GM19324 (cell line): ENCODE measurements at regions not wholly inside any gene's neighbourhood (a gene's known extent, or its start where the extent isn't known, plus 50 kb on each side); places are given as distances from the start of the nearest gene placed in this dataset.
"Not testable (repeated sequence)": the region's sequence is repeated elsewhere in the genome, so short reads cannot be mapped to it uniquely, and the experiment has no call there.

Experiments
- ATAC-seq: cut with Tn5 transposase; IDR thresholded peaks from one replicate; pipeline ENCODE4 v1.9.1; 2021; ENCODE audit warnings: mild to moderate bottlenecking, moderate library complexity; ENCODE audit not compliant: unreplicated experiment, low FRiP score

DNA sequence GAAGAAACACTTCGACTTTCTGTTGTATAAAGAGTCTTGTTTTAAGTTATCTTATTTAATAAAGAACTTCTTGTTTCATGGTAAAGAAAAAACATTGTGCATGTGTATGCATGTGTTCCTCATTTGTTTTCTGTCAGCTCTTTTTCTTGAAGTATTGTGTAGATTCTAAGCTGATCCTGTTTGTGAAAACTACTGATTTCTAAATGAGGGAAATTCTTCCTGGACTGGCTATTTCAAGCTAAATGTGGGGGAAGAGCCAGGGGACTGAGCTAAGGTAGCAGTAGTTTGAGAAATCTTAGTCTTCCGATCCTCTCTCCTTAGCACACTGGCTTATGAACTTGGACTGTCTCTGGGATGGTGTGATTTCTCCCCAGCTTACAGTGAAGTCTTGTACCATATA is 56.4 kb upstream of the RBMS1 start:
- no peak for ATAC-seq

DNA sequence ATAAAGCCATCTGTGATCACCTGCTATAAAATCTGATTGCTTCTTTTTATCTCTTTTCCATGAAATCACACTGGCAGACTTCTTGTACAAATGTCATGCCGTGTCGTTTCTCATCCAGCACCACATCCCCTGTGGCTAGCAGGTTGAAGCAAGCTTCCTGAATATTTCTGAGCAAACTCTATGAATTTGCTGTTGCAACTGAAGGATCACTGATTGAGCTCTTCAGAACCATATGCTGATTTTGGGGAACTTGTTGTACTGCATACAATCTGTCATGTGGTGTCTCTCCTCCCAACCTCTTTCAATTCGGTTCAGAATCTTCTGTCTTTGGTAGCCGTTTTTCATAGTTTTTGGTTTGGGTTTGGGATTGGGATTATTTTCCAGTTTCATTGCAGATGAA is 57.7 kb upstream of the RBMS1 start:
- ATAC-seq: no peak

DNA sequence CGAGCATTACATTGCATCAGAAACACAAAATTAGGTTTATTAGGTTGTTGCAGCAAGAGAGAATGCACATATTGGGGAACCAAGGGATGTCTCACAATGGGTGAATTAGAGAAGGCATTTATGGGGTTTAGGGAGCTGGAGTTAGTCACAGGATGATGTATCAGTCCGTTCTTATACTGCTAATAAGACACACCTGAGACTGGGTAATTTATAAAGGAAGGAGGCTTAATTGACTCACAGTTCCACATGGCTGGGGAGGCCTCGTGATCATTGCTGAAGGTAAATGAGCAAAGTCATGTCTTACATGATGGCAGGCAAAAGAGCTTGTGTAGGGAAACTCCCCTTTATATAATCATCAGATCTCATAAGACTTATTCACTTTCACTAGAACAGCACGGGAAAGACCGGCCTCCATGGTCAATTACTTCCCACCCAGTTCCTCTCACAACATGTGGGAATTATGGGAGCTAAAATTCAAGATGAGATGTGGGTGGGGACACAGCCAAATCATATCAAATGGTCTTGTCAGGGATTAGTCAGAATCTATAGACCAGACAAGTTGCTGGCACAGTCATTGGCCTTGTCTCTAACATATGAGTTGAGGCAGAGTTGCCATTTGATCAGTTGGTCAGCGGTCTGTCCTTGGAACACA is 61.9 kb upstream of the RBMS1 start:
- ATAC-seq: no peak

DNA sequence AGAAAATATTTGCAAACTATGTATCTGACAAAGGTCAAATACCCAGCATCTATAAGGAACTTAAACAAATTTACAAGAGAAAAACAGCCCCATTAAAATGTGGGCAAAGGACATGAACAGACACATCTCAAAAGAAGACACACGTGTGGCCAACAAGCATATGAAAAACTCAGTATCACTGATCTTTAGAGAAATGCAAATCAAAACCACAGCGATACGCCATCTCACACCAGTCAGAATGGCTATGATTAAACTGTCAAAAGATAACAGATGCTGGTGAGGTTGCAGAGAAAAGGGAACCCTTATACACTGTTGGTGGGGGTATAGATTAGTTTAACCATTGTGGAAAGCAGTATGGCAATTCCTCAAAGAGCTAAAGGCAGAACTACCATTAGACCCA is 64.3 kb upstream of the RBMS1 start:
- no peak for ATAC-seq

DNA sequence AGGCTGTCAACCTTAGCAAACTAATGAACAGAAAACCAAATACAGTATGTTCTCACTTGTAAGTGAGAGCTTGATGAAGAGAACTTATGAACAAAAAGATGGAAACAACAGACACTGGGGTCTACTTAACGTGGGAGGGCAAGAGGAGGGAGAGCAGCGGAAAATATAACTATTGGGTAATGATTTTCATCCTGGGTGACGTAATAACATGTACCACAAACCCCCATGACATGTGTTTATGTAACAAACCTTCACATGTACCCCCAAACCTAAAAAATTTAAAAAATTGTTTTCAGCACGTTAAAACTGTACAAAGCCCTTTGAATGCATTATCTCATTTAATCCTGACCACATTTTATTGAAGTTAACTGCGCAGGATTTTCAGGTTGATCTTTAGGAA is 64.9 kb upstream of the RBMS1 start:
- no peak for ATAC-seq

DNA sequence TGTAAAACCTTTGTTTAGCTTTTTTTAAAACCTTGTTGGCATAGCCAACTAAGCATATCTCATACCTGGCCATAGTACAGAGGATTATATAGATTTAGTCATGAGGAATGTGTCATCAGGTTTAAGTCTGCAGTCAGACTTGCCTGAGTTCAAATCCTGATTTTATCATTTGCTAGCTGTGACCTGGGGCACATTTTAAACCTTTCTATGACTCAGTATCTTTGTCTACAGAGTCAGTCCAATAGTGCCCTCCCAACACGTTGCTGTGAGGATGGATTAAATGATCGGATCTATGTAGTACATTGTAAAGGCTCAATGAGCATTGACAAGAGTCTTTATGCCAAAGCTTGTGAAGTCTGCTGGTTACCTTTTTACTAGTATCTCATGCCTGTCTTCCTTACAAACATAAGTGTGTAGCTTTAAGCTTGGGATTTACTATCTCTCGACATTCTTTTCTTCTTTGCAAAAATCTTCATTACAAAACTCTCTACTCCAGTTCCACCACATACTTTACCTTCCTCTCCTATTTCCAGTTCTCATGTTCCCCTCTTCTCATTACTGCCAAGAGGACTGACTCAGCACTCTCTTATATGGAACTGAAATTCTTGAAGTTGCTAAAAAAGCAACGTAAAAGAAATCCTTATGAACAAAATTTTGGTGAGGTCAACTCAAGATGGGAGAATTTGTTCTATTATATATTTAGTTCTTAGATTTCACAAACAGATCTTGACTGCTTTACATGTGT is 68.1 kb upstream of the RBMS1 start:
- no peak for ATAC-seq

DNA sequence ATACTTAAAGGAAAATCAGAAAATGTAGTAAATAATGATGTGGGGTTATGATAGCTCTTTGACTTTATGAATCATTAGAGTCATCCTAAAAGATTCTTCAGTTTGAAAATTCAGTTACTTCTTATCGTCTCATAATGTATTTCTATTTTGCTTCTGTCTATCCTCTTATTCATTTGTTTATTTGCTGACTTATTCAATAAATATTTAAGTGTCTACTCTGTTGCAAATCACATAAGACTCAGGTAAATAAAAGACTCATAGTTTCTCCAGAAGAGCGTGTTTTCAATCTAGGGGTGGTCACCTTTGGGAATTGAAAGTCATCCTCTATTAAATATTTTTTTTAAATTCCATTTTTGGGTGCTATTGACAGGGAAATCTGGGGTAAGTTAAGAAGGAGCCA is 69.1 kb upstream of the RBMS1 start:
- ATAC-seq: no peak

DNA sequence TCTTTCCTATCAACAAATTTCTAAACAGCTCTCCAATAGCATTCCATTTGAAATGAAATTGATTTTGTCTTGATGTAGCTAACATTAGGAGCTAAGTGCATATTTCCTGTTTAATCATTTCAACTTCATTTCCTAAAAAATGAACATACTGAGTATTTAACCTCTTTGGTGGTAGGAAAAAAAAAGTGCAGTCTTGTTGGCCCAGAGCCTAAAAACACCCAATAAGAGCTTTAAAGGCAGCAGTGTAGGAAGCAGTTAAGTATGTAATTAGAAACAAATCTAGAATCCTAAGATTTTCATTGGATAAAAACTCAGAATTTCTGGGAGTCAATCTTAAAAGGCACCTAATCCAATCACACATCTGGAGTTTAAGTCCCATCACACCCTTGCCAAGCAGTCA is 71.0 kb upstream of the RBMS1 start:
- no peak for ATAC-seq

DNA sequence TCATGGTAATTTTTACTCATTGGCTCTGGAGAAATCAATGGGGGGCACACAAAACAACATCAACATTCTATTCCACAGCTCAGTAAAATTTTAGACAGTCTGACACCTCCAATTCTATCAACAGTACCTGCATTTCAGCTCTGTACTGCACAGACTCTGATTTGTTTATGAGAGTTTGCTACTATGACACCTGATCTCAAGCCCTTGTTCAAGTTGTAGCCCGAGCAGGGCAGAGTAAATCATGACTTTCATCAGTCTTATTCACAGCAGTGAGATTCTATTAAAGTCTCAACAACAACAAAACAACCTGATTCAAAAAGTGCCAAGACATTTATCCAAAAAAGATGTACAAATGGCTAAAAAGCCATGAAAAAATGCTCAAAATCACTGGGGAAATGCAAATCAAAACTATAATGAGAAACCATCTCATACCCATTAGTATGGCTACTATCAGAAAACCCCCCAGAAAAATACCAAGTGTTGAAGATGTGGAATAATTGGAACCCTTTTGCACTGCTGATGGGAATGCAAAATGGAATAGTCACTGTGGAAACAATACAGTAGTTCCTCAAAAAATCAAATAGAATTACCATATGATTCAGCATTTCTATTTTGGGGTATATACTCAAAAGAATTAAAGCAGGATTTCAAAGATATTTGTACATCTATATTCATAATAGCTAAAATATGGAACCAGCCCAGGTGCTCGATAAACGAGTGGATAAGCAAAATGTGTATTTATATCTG is 71.7 kb upstream of the RBMS1 start:
- ATAC-seq: no peak

DNA sequence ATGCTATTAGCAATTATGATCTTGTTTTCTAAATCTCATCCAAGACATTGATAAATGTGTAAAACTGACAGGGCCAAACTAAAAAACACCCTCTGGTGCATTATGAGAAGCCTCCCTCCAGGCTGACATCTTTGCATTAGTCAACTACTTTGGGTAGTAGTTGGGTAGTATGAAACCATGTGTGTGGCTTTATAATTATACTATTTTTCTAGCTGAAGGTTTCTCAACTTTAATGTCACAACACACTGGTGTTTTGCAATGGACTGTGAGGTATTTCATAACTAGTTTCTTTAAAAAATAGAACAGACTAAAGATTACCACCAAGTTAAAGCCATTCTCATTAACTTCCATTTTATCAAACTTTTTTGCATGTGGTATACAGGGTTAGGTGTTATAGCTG is 73.1 kb upstream of the RBMS1 start:
- ATAC-seq: no peak

DNA sequence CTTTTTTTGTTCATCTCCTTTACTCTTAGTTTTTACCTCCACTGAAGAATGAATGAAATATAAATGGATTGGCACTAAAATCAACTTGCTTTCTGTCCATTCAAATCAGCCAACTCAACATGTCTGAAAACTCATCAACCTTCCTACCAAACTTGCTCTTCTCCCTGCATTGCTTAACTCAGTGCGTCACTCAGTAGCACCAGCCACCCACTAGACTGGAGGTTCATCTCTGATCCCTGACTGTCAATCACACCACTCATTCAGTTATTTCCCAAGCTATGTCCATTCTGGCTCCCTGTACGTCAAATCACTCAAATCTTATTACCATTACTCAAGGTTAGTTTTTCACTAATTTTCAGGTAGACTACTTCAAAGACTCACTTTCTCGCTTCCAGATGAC is 75.2 kb upstream of the RBMS1 start:
- no peak for ATAC-seq

DNA sequence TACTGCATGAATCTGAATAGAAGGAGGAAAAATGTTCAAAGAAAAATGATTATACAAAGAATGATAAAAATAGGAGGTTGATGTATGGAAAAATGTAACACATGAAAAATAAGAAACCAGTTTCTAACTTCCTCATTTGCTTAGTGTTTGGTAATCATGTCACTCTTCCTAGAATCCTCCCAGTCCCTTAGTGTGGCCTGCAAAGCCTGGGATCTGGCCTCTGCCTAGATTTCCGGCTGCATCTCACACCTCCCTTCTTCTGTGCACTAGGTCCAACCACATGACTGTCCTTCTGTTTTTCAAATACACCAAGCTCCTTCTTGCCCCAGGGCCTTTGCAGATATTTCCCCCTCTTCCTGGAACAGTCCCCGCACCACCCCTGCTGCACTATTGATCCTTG is 76.8 kb upstream of the RBMS1 start:
- ATAC-seq: no peak

DNA sequence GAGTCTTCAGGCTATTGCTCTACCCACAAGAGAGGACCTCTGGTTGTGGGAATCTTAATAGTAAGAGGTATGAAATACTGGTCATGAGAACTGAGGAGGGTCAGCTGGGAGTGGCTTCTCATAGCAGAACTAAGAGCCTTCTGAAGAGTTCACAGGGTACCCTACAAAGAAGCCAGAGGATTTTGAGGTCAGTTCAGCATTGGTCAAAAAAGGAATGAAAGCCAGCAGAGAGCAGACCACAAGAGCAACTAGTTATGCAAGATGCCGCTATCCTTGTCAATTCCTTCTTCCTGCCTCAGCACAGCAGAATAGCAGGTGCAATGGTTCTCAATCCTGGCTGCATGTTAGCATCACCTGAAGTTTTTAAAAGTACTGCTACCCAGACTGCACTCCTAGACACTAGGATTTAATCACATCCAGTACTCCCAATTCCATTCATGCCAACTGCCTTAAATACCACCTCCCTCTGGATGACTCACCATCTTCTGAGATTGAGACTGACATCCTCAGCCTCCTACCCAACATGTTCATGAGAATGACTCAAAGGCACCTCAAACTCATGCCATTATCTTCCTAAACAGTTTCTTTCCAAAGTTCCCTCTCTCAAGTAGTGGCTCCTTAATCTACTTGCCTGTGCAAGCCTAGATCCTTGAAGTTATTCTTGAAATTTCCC is 81.0 kb upstream of the RBMS1 start:
- no peak for ATAC-seq

DNA sequence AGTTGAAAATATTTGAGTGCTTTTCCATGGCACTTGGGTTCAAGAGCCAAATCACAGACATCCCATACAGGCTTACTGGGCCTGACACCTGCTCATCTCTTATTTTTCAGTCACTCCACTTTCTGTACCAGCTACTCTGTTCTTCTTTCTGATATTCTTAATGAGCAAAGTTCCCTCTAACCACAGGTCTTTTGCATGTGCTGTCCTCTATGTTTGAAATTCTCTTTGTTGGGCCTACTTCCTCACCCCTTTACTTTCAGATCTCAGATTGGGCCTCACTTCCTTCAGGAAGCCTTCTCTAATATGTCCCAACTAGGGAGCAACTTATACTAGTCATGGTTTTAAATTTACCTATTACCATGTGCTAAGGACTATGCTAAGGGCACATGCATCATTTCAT is 81.8 kb upstream of the RBMS1 start:
- ATAC-seq: no peak

DNA sequence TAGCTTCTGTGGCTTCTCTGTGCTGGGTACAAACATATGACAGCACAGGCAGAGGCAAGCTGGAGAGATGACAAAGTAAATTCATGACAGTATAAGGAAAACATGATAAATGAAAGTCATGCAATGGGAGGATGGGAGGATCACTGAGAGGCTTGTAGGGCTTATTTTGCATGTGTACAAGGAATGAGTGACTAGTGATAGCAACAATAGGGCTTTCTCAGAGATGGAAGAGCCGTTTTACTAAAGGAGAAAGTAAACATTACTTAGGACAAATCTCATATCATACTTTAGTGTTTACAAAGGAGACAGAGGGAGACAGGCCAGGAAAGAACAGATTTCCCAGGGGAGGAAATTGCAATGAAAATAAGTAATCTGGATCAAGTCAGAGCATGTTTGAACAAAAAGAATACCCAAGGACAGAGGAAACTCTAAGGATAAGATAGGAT is 82.5 kb upstream of the RBMS1 start:
- no peak for ATAC-seq

DNA sequence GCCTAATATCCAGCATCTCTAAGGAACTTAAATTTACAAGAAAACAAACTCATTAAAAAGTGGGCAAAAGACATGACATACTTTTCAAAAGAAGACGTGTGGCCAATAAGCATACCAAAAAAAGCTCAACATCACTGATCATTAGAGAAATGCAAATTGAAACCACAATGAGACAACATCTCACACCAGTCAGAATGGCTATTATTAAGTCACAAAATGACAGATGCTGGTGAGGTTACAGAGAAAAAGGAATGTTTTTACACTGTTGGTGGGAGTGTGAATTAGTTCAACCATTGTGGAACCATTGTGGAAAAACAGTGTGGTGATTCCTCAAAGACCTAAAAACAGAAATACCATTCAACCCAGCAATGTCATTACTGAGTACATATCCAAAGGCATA is 83.5 kb upstream of the RBMS1 start:
- not testable (repeated sequence) for ATAC-seq

DNA sequence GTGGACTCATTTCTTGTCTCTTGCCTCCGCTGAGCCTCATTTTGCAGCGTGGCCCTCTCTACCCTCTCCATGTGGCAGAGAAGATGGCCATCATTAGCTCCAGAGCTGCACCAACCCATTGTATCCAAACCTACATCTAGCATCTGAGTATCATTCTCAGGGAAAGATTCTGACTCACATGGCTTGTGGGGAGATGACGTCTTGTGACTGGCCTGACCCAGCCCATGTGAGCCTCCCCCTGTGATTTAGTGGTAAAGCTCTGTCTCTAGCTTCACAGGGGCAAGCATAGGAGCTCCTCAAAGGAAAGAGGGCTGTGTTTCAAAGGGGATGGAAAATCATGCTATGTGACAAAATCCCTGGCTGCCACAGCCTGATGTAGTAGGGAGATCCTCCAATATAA is 87.4 kb upstream of the RBMS1 start:
- ATAC-seq: no peak

DNA sequence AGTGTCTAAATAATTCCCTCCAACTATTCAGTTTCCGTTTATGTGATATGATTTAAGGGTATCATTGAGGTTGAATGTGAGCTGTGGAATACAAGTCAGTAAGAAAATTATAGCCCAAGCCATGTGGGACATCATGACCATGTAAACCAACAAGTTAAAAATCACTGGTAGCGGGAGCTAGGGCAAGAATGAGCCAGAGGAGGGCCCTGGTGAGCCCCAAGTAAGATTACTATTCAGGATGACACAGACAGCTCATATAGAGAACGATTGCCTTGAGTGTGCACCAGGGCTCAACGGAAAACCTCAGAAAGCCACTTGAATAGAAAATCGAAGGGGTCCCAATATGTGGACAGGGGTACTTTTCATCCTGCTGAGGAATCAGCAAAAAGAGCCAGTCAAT is 87.8 kb upstream of the RBMS1 start:
- no peak for ATAC-seq

DNA sequence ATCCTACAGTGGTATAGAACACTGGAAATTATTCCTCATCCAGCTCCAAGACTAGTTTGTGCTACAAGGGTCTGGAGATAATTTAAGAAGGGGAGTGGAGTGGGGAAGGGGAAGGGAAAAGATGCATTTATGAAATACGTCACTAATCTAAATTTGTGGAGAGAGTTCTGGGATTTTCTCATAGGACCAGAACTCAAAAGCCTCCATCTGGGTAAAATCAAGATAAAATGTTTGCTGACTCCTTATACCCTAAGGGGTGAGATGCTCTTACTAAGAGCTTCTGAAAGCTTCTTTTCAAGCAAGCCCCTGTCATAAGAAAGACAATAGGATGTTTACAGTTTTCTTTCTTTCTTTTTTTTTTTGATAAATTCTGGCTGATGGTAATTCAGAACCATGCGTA is 88.5 kb upstream of the RBMS1 start:
- ATAC-seq: no peak

DNA sequence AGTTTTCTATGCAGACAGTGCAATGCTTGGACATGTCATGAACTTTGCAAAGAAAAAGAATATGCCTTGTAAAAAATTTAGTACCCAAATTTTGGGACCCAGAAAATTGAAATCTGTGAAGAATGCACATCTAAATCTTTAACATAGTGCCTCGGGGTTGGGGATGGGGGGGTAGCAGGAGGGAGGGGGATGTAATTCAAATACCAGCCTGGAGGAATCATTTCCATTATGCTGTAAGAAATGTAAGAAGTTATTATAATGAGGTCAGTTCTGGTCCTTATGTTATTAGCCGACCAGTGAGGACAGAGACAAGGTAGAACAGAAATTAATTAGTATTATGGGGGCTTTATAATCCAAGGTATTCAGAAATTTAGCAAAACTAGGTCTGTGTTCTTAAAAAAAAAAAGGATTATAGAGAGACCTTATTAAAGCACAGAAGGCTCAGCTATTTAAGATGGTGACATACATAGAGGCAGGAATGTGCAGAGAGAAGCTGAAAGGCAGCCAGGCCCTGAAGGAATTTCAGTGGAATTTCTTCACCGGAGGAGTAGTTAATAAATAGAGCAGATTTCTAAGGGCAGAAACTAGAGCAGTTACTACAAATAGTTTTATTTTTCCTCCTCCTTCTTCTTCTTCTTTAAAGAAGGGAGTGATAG is 89.0 kb upstream of the RBMS1 start:
- ATAC-seq: no peak

DNA sequence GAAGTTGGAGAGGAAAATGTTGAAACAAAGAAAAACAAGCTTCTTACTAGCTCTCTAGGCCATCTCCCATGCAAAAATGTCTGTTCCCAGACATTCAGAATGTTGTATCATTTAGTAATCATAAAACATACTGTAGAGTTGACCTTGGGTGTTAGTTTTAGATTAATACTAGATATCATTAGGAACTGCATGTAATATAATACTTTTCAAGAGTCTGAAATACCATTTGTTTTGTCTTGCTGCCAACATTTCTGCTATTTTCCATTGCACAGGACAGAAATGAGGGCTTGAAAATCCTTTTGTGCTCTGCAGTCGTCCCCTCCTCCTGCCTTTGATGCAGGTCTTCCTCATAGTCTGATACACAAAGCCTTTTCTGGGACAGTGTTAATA is 89.5 kb upstream of the RBMS1 start:
- ATAC-seq: no peak
